Common myeloid progenitor, CD34-positive (primary cell): ENCODE measurements at regions not wholly inside any gene's neighbourhood (a gene's known extent, or its start where the extent isn't known, plus 50 kb on each side); places are given as distances from the start of the nearest gene placed in this dataset.

Source experiments
- CTCF ChIA-PET: fragments of 350-600 bp; sonication (Branson Sonifier 250); formaldehyde crosslinking; loops from one replicate; lab custom pipeline; 2021; ENCODE audit warnings: antibody characterized with exemption; lab: Charles Lee
- POLR2A ChIA-PET: fragments of 350-600 bp; sonication (Branson Sonifier 250); formaldehyde crosslinking; loops from one replicate; lab custom pipeline; 2021; ENCODE audit warnings: antibody characterized with exemption; lab: Charles Lee
- DNase-seq, 3 donors: peaks; one replicate each; pipeline versions ENCODE4 v3.0.0 to v3.0.0-alpha.2; 2013
- H3K27ac ChIP-seq, 2 experiments: 1 replicate in 1 of 2; 2 replicates in 1 of 2; pipeline ENCODE4 v1.7.0; 2013; ENCODE audit warnings: inconsistent platforms in 2 of 2, low read length in 2 of 2, mild to moderate bottlenecking in 2 of 2, low read depth in 1 of 2, moderate library complexity in 1 of 2; ENCODE audit not compliant: severe bottlenecking in 2 of 2, insufficient read depth in 1 of 2, poor library complexity in 1 of 2
- H3K27me3 ChIP-seq, 5 experiments: replicated peaks in 2 of 5; 1 replicate in 3 of 5; 2 replicates in 2 of 5; pipeline versions ENCODE4 v1.6.1 to v1.7.0; 2013; ENCODE audit warnings: low read length in 4 of 5, mild to moderate bottlenecking in 2 of 5, moderate library complexity in 2 of 5, inconsistent platforms in 1 of 5; ENCODE audit not compliant: insufficient read depth in 5 of 5, control insufficient read depth in 4 of 5
- H3K36me3 ChIP-seq, 4 experiments: 1 replicate in 2 of 4; 2 replicates in 2 of 4; pipeline versions ENCODE4 v1.6.1 to v1.7.0; 2013; ENCODE audit warnings: low read length in 3 of 4, control low read depth in 1 of 4, mild to moderate bottlenecking in 1 of 4; ENCODE audit not compliant: control insufficient read depth in 4 of 4, insufficient read depth in 4 of 4
- H3K4me1 ChIP-seq, 4 experiments: 1 replicate in 3 of 4; 2 replicates in 1 of 4; pipeline versions ENCODE4 v1.6.1 to v1.7.1; 2013; ENCODE audit warnings: low read length in 3 of 4, mild to moderate bottlenecking in 3 of 4, control low read depth in 1 of 4, inconsistent platforms in 1 of 4, moderate library complexity in 1 of 4; ENCODE audit not compliant: control insufficient read depth in 4 of 4, insufficient read depth in 4 of 4; ENCODE audit errors: control extremely low read depth in 1 of 4
- H3K4me3 ChIP-seq, 7 experiments: 1 replicate in 4 of 7; 2 replicates in 3 of 7; pipeline versions ENCODE4 v1.5.1 to v1.7.0; 2013; ENCODE audit warnings: mild to moderate bottlenecking in 7 of 7, low read length in 6 of 7, moderate library complexity in 6 of 7, inconsistent platforms in 2 of 7, low read depth in 2 of 7, control low read depth in 1 of 7; ENCODE audit not compliant: insufficient read depth in 4 of 7, control insufficient read depth in 1 of 7; ENCODE audit errors: extremely low read depth in 1 of 7
- H3K9me3 ChIP-seq, 5 experiments: 1 replicate in 4 of 5; 2 replicates in 1 of 5; pipeline versions ENCODE4 v1.6.1 to v1.7.1; 2013; ENCODE audit warnings: low read length in 4 of 5, mild to moderate bottlenecking in 2 of 5, inconsistent platforms in 1 of 5, low read depth in 1 of 5, moderate library complexity in 1 of 5; ENCODE audit not compliant: control insufficient read depth in 4 of 5, insufficient read depth in 2 of 5; ENCODE audit errors: control extremely low read depth in 1 of 5
- WGBS: methylation state at CpG from one replicate; pipeline ENCODE4 v1.1.5; 2013; ENCODE audit not compliant: insufficient coverage; 5-methylcytosine and 5-hydroxymethylcytosine counted together

DNA sequence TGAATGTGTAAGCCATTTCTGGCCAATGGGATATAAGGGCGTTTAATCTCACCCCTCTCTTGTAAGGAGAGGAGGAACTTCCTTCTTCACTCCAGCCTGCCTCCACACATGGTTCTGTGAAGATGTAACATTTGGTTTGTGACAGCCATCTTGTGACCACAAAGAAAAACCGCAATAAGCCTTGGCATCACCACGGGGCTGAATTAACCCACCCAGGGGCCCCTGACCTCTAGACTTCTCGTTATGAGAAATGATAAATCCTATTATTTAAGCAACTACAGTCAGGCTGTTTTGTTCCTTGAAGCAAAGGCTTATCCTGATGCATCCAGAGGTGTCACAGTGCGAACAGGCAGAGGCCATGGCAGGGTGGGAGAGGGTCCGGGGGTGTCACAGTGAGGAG is 139.7 kb downstream of the CDC5L start:
- ChIA-PET CTCF (no interaction called here), POLR2A (no interaction called here)
- Histone ChIP-seq H3K4me1 (peaks cover 0 to 16% (median 13%) of the 10 kb centered on the region in 4 experiments), H3K27me3 (peaks cover 0 to 2% (median 0%) of the 10 kb centered on the region in 5 experiments), H3K27ac (no peak overlapping the region), H3K4me3 (peak overlapping the region in 3 of 7 experiments; percentile 10 to 31 (median 12)), H3K9me3 (no peaks in the 10 kb centered on the region), H3K36me3 (no peaks in the 10 kb centered on the region)
- peak; percentile 47 to 92 (median 91) for DNase-seq
- 39% methylated on average over 4 of the region's 6 CpGs for WGBS

GRCh38 chr6:44527583-44528369 is 140.3 kb downstream of the CDC5L start:
- no peak for DNase-seq
- CTCF ChIA-PET: interaction anchor here (1.1 kb wide), 1 partner anchor 13 kb away, joined by 3 read pairs; no protein-coding TSS in a partner anchor
- no peaks in the 10 kb centered on the region for H3K9me3 ChIP-seq
- peak overlapping the region in 2 of 7 experiments; percentile 10 to 31 for H3K4me3 ChIP-seq
- WGBS: 93% methylated on average over 11 of the region's 14 CpGs
- peaks cover 0 to 2% (median 0%) of the 10 kb centered on the region in 5 experiments for H3K27me3 ChIP-seq
- POLR2A ChIA-PET: no interaction called here
- no peak overlapping the region for H3K27ac ChIP-seq
- peaks cover 0 to 16% (median 13%) of the 10 kb centered on the region in 4 experiments for H3K4me1 ChIP-seq
- no peaks in the 10 kb centered on the region for H3K36me3 ChIP-seq

DNA sequence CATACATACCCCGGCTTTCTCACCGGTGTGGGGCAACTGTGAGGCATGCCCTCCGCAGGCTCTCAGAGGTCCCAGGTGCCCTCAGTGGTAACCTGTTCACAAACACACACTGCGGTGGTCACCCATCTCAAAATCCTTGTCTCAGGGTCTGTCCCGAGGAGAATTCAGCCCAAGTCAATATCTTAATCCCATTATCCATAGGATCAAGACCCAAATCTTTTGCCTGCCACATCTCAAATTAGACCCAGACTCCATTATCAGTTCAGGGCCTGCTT is 140.8 kb downstream of the CDC5L start:
- Histone ChIP-seq H3K4me3 (no peak overlapping the region), H3K27ac (no peak overlapping the region), H3K27me3 (peaks cover 0 to 2% (median 0%) of the 10 kb centered on the region in 5 experiments), H3K36me3 (no peaks in the 10 kb centered on the region), H3K9me3 (no peaks in the 10 kb centered on the region), H3K4me1 (peaks cover 0 to 16% (median 13%) of the 10 kb centered on the region in 4 experiments)
- DNase-seq: no peak
- ChIA-PET CTCF (interaction anchor here (1.1 kb wide), 1 partner anchor 13 kb away, joined by 3 read pairs; no protein-coding TSS in a partner anchor), POLR2A (interaction anchor here (0.7 kb wide), 1 partner anchor 10 kb away, joined by 4 read pairs; no protein-coding TSS in a partner anchor)
- whole genome bisulfite sequencing: 94% methylated on average over 5 of the region's 5 CpGs

DNA sequence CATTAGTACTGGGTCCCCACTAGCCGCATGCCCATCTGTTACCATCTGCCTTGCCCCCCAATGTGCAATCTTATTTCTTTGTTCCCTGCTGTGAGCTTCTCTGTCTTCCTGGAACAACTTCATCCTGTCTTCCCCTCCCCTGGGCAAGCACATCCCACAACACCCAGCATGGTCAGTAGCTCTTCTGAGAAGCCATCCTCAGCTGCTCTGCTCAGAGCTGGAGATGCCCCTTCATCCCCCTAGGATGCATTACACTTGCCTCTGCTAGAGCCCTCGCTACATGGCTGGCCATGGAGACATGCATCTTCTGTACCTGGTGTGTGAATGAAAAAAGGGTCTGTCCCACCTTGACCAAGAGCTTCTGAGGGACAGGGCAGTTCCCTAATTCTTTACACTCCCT is 141.2 kb downstream of the CDC5L start:
- CTCF ChIA-PET: interaction anchor here (1.1 to 1.4 kb wide), 2 partner anchors 14 to 59 kb away, joined by 3 read pairs; no protein-coding TSS in a partner anchor

GRCh38 chr6:44529146-44529905 is 141.8 kb downstream of the CDC5L start:
- Histone ChIP-seq H3K4me1 (peaks cover 0 to 16% (median 13%) of the 10 kb centered on the region in 4 experiments), H3K27me3 (peaks cover 0 to 6% (median 0%) of the 10 kb centered on the region in 5 experiments), H3K36me3 (no peaks in the 10 kb centered on the region), H3K27ac (no peak overlapping the region), H3K4me3 (no peak overlapping the region), H3K9me3 (no peaks in the 10 kb centered on the region)
- DNase-seq: peak in 1 of 3 donors; percentile 18
- ChIA-PET CTCF (interaction anchor here (1.4 kb wide), 1 partner anchor 59 kb away, joined by 3 read pairs; no protein-coding TSS in a partner anchor), POLR2A (interaction anchor here (0.7 kb wide), 1 partner anchor 9 kb away, joined by 4 read pairs; no protein-coding TSS in a partner anchor)
- 73% methylated on average over 3 of the region's 11 CpGs for WGBS

More for the DNA sequence above, 141.2 kb downstream of the CDC5L start:
- no peaks in the 10 kb centered on the region for H3K36me3 ChIP-seq
- no peak overlapping the region for H3K4me3 ChIP-seq
- H3K4me1 ChIP-seq: peaks cover 0 to 16% (median 13%) of the 10 kb centered on the region in 4 experiments
- POLR2A ChIA-PET: interaction anchor here (0.7 kb wide), 1 partner anchor 9 kb away, joined by 4 read pairs; no protein-coding TSS in a partner anchor
- 100% methylated on average over 2 of the region's 2 CpGs for WGBS
- H3K27me3 ChIP-seq: peaks cover 0 to 3% (median 0%) of the 10 kb centered on the region in 5 experiments
- no peak for DNase-seq
- no peak overlapping the region for H3K27ac ChIP-seq
- no peaks in the 10 kb centered on the region for H3K9me3 ChIP-seq

- ChIA-PET POLR2A (no interaction called here), CTCF (interaction anchor here (1.0 to 1.2 kb wide), 2 partner anchors 9 to 60 kb away, joined by 3 to 4 read pairs; no protein-coding TSS in a partner anchor)
- Histone ChIP-seq H3K9me3 (no peaks in the 10 kb centered on the region), H3K27me3 (peaks cover 0 to 6% (median 0%) of the 10 kb centered on the region in 5 experiments), H3K27ac (no peak overlapping the region), H3K4me3 (no peak overlapping the region), H3K36me3 (no peaks in the 10 kb centered on the region), H3K4me1 (peaks cover 0 to 16% (median 13%) of the 10 kb centered on the region in 4 experiments)
- no peak for DNase-seq
- 100% methylated on average over 7 of the region's 8 CpGs for WGBS
Measured at GRCh38 chr6:44530209-44530909, 142.9 kb downstream of the CDC5L start.
